Esophagus squamous epithelium (tissue), 5 donors: ENCODE measurements at regions not wholly inside any gene's neighbourhood (a gene's known extent, or its start where the extent isn't known, plus 50 kb on each side); places are given as distances from the start of the nearest gene placed in this dataset.
"Not testable (repeated sequence)": the region's sequence is repeated elsewhere in the genome, so short reads cannot be mapped to it uniquely, and the experiment has no call there.

Source experiments
- DNase-seq: peaks from one replicate; lab custom pipeline; 2025; lab: John Stamatoyannopoulos, UW
- H3K27ac ChIP-seq, 4 donors: fragments of 200-600 bp; sonication (generic); one replicate each; pipeline ENCODE4 v1.5.1; 2016 to 2019; ENCODE audit warnings: mild to moderate bottlenecking in 1 of 4
- H3K27me3 ChIP-seq, 4 donors: fragments of 200-600 bp; sonication (generic); 1 replicate in 3 of 4; 2 replicates in 1 of 4; pipeline versions ENCODE4 v1.5.1 to v1.6.0; 2017 to 2021; ENCODE audit warnings: antibody characterized with exemption in 1 of 4
- H3K36me3 ChIP-seq, 3 donors: fragments of 200-600 bp; sonication (generic); one replicate each; pipeline ENCODE4 v1.5.1; 2016 to 2019
- H3K4me1 ChIP-seq, 3 donors: fragments of 200-600 bp; sonication (generic); one replicate each; pipeline ENCODE4 v1.5.1; 2017 to 2019
- H3K4me3 ChIP-seq, 4 donors: fragments of 200-600 bp; sonication (generic); 1 replicate in 3 of 4; 2 replicates in 1 of 4; pipeline ENCODE4 v1.5.1; 2016 to 2019; ENCODE audit warnings: mild to moderate bottlenecking in 2 of 4, moderate library complexity in 1 of 4
- H3K9me3 ChIP-seq, 3 donors: fragments of 200-600 bp; sonication (generic); one replicate each; pipeline ENCODE4 v1.5.1; 2016 to 2019
- CTCF ChIP-seq, 6 experiments: fragments of 450-650 bp in 4 of 6; fragments of 200-600 bp in 2 of 6; sonication (generic) in 2 of 6; IDR thresholded peaks; one replicate each; pipeline ENCODE4 v1.5.1; 2016 to 2019; ENCODE audit warnings: antibody characterized with exemption in 6 of 6, mild to moderate bottlenecking in 4 of 6, moderate library complexity in 4 of 6
- POLR2A ChIP-seq, 4 donors: fragments of 450-650 bp; IDR thresholded peaks; one replicate each; pipeline ENCODE4 v1.6.1; 2017; ENCODE audit warnings: antibody characterized with exemption in 4 of 4, mild to moderate bottlenecking in 4 of 4, moderate library complexity in 3 of 4
- WGBS, 2 donors: methylation state at CpG; one replicate each; pipeline ENCODE4 v1.1.5; 2018; 5-methylcytosine and 5-hydroxymethylcytosine counted together
- intact Hi-C: fragments of 100-400 bp; cut with DNase I; formaldehyde crosslinking; loops from one replicate; pipeline ENCODE4 v1.15.0; 2022
- donor health status: DM: yes; HTN: yes; CAD: no.

- no peak overlapping the region for H3K27ac ChIP-seq
- H3K4me3 ChIP-seq: no peak overlapping the region
- TF ChIP-seq POLR2A (IDR thresholded peaks at IDR 0.05) (no peak), CTCF (IDR thresholded peaks at IDR 0.05) (no peak)
- no peak for DNase-seq
- no peaks in the 10 kb centered on the region for H3K27me3 ChIP-seq
- intact Hi-C loops: no loop called here
- no peaks in the 10 kb centered on the region for H3K4me1 ChIP-seq
- no peaks in the 10 kb centered on the region for H3K36me3 ChIP-seq
- H3K9me3 ChIP-seq: no peaks in the 10 kb centered on the region
Observed at GRCh38 chr12:73125148-73125547, 853.0 kb downstream of the TRHDE start.

GRCh38 chr12:73136386-73136785 lies 864.2 kb downstream of the TRHDE start:
- intact Hi-C loops: no loop called here
- WGBS, 2 donors: 51 to 72% methylated on average over 4 to 5 of the region's 5 CpGs
- TF ChIP-seq POLR2A (IDR thresholded peaks at IDR 0.05) (no peak), CTCF (IDR thresholded peaks at IDR 0.05) (no peak)
- no peaks in the 10 kb centered on the region for H3K9me3 ChIP-seq
- H3K4me1 ChIP-seq: no peaks in the 10 kb centered on the region
- H3K27me3 ChIP-seq: no peaks in the 10 kb centered on the region
- H3K36me3 ChIP-seq: no peaks in the 10 kb centered on the region
- no peak overlapping the region for H3K4me3 ChIP-seq
- H3K27ac ChIP-seq: no peak overlapping the region
- DNase-seq: no peak

GRCh38 chr12:73139642-73140041 lies 867.5 kb downstream of the TRHDE start:
- H3K9me3 ChIP-seq, intact Hi-C loops, H3K4me1 ChIP-seq, DNase-seq, H3K27ac ChIP-seq, H3K36me3 ChIP-seq, H3K27me3 ChIP-seq, H3K4me3 ChIP-seq: not testable (repeated sequence)
- 52 to 59% methylated on average over 2 of the region's 2 CpGs for WGBS, 2 donors

- no peak for DNase-seq
- no peak overlapping the region for H3K27ac ChIP-seq
- H3K9me3 ChIP-seq: no peaks in the 10 kb centered on the region
- no peaks in the 10 kb centered on the region for H3K36me3 ChIP-seq
- no peaks in the 10 kb centered on the region for H3K27me3 ChIP-seq
- H3K4me3 ChIP-seq: no peak overlapping the region
- TF ChIP-seq POLR2A (IDR thresholded peaks at IDR 0.05) (no peak), CTCF (IDR thresholded peaks at IDR 0.05) (no peak)
- intact Hi-C loops: no loop called here
- no peaks in the 10 kb centered on the region for H3K4me1 ChIP-seq
Observed at GRCh38 chr12:73158341-73158740, 886.2 kb downstream of the TRHDE start.

- Histone ChIP-seq H3K4me1 (no peaks in the 10 kb centered on the region), H3K27ac (no peak overlapping the region), H3K27me3 (no peaks in the 10 kb centered on the region), H3K9me3 (peaks cover 0 to 5% (median 0%) of the 10 kb centered on the region in 3 donors), H3K4me3 (no peak overlapping the region), H3K36me3 (no peaks in the 10 kb centered on the region)
- DNase-seq: no peak
- intact Hi-C loops: no loop called here
- TF ChIP-seq CTCF (IDR thresholded peaks at IDR 0.05) (no peak), POLR2A (IDR thresholded peaks at IDR 0.05) (no peak)
Observed at GRCh38 chr12:73159954-73160353, 887.8 kb downstream of the TRHDE start.

- TF ChIP-seq POLR2A (IDR thresholded peaks at IDR 0.05) (no peak), CTCF (IDR thresholded peaks at IDR 0.05) (no peak)
- no peak for DNase-seq
- no peak overlapping the region for H3K27ac ChIP-seq
- H3K4me3 ChIP-seq: no peak overlapping the region
- H3K9me3 ChIP-seq: peaks cover 0 to 5% (median 0%) of the 10 kb centered on the region in 3 donors
- H3K27me3 ChIP-seq: no peaks in the 10 kb centered on the region
- 51 to 62% methylated on average over 2 of the region's 2 CpGs for WGBS, 2 donors
- H3K4me1 ChIP-seq: no peaks in the 10 kb centered on the region
- H3K36me3 ChIP-seq: no peaks in the 10 kb centered on the region
- intact Hi-C loops: no loop called here
Observed at GRCh38 chr12:73161970-73162369, 889.8 kb downstream of the TRHDE start.
